SK-N-SH treated with all-trans-retinoic acid at 6 μM for 48 hours (cell line): ENCODE measurements at regions not wholly inside any gene's neighbourhood (a gene's known extent, or its start where the extent isn't known, plus 50 kb on each side); places are given as distances from the start of the nearest gene placed in this dataset.
"Not testable (repeated sequence)": the region's sequence is repeated elsewhere in the genome, so short reads cannot be mapped to it uniquely, and the experiment has no call there.

Source experiments
- ATAC-seq: fragments of 200-7000 bp; cut with Tn5 transposase; 3 replicates; pipeline ENCODE4 v1.9.1; 2020; ENCODE audit warnings: mild to moderate bottlenecking, moderate library complexity
- BACH2 ChIP-seq: fragments of 250-450 bp; sonication (Bioruptor Pico); IDR thresholded peaks from 2 replicates; pipeline ENCODE4 v1.9.0; 2021; ENCODE audit warnings: mild to moderate bottlenecking, borderline replicate concordance
- CSDC2 ChIP-seq: fragments of 250-450 bp; sonication (Bioruptor Pico); IDR thresholded peaks from 2 replicates; pipeline ENCODE4 v1.5.0; 2020; ENCODE audit warnings: mild to moderate bottlenecking, moderate library complexity
- GLIS3 ChIP-seq: fragments of 250-450 bp; sonication (Bioruptor Pico); IDR thresholded peaks from 2 replicates; pipeline ENCODE4 v1.5.0; 2020; ENCODE audit warnings: mild to moderate bottlenecking, moderate library complexity
- ISL1 ChIP-seq: fragments of 250-450 bp; sonication (Bioruptor Pico); IDR thresholded peaks from 2 replicates; pipeline ENCODE4 v2.1.2; 2022; ENCODE audit warnings: mild to moderate bottlenecking, moderate library complexity
- OSR1 ChIP-seq: fragments of 250-450 bp; sonication (Bioruptor Pico); IDR thresholded peaks from 2 replicates; pipeline ENCODE4 v1.8.0; 2022; ENCODE audit warnings: moderate library complexity, mild to moderate bottlenecking, inconsistent platforms
- POU6F1 ChIP-seq: fragments of 250-450 bp; sonication (Bioruptor Pico); IDR thresholded peaks from 2 replicates; pipeline ENCODE4 v1.8.0; 2021; ENCODE audit warnings: low read depth, mild to moderate bottlenecking, moderate library complexity, borderline replicate concordance
- PPARA ChIP-seq: fragments of 250-450 bp; sonication (Bioruptor Pico); IDR thresholded peaks from 2 replicates; pipeline ENCODE4 v1.5.0; 2020; ENCODE audit warnings: mild to moderate bottlenecking, borderline replicate concordance
- RARB ChIP-seq: fragments of 250-450 bp; sonication (Bioruptor Pico); IDR thresholded peaks from 2 replicates; pipeline ENCODE4 v1.8.0; 2021; ENCODE audit warnings: mild to moderate bottlenecking, moderate library complexity
- SNAI2 ChIP-seq: fragments of 250-450 bp; sonication (Bioruptor Pico); IDR thresholded peaks from 2 replicates; pipeline ENCODE4 v1.5.0; 2020; ENCODE audit warnings: mild to moderate bottlenecking, moderate library complexity
- TCF4 ChIP-seq: fragments of 250-450 bp; sonication (Bioruptor Pico); IDR thresholded peaks from 2 replicates; pipeline ENCODE4 v1.8.0; 2021; ENCODE audit warnings: mild to moderate bottlenecking, moderate library complexity, borderline replicate concordance
- TOX ChIP-seq: fragments of 250-450 bp; sonication (Bioruptor Pico); IDR thresholded peaks from 2 replicates; pipeline ENCODE4 v1.8.0; 2021; ENCODE audit warnings: mild to moderate bottlenecking, moderate library complexity, borderline replicate concordance
- ZC3H10 ChIP-seq: fragments of 250-450 bp; sonication (Bioruptor Pico); IDR thresholded peaks from 2 replicates; pipeline ENCODE4 v1.5.1; 2021; ENCODE audit warnings: mild to moderate bottlenecking, moderate library complexity
- ZFP3 ChIP-seq: fragments of 250-450 bp; sonication (Bioruptor Pico); IDR thresholded peaks from 2 replicates; pipeline ENCODE4 v1.5.0; 2020; ENCODE audit warnings: mild to moderate bottlenecking, moderate library complexity
- ZFP30 ChIP-seq: fragments of 450-650 bp; formaldehyde crosslinking; IDR thresholded peaks from 2 replicates; pipeline ENCODE4 v1.5.0; 2022; ENCODE audit warnings: mild to moderate bottlenecking, moderate library complexity
- ZNF565 ChIP-seq: fragments of 450-650 bp; formaldehyde crosslinking; conservative IDR thresholded peaks from 2 replicates; pipeline ENCODE4 v1.5.0; 2020; ENCODE audit warnings: low read depth, mild to moderate bottlenecking, moderate library complexity
- ZNF70 ChIP-seq: fragments of 450-650 bp; formaldehyde crosslinking; IDR thresholded peaks from 2 replicates; pipeline ENCODE4 v1.5.0; 2020; ENCODE audit warnings: mild to moderate bottlenecking, moderate library complexity
- TF ChIP-seq, protein P1 (sequence below): fragments of 250-450 bp; sonication (Bioruptor Pico); IDR thresholded peaks from 2 replicates; pipeline ENCODE4 v1.5.0; 2020; ENCODE audit warnings: mild to moderate bottlenecking, moderate library complexity
- TF ChIP-seq, protein P2 (sequence below): fragments of 250-450 bp; sonication (Bioruptor Pico); IDR thresholded peaks from 2 replicates; pipeline ENCODE4 v1.5.1; 2021; ENCODE audit warnings: mild to moderate bottlenecking, moderate library complexity
- TF ChIP-seq, protein P3 (sequence below): fragments of 250-450 bp; sonication (Bioruptor Pico); IDR thresholded peaks from 2 replicates; pipeline ENCODE4 v1.8.0; 2020; ENCODE audit warnings: mild to moderate bottlenecking, moderate library complexity, borderline replicate concordance
- TF ChIP-seq, protein P4 (sequence below): fragments of 250-450 bp; sonication (Bioruptor Pico); IDR thresholded peaks from 2 replicates; pipeline ENCODE4 v1.5.1; 2020; ENCODE audit warnings: low read depth, mild to moderate bottlenecking, moderate library complexity

GRCh38 chr4:133544097-133544496 lies 395.0 kb downstream of the PCDH10 start:
- ATAC-seq, result no peak
- TF ChIP-seq ISL1, result no peak
- TF ChIP-seq, protein P1, sequence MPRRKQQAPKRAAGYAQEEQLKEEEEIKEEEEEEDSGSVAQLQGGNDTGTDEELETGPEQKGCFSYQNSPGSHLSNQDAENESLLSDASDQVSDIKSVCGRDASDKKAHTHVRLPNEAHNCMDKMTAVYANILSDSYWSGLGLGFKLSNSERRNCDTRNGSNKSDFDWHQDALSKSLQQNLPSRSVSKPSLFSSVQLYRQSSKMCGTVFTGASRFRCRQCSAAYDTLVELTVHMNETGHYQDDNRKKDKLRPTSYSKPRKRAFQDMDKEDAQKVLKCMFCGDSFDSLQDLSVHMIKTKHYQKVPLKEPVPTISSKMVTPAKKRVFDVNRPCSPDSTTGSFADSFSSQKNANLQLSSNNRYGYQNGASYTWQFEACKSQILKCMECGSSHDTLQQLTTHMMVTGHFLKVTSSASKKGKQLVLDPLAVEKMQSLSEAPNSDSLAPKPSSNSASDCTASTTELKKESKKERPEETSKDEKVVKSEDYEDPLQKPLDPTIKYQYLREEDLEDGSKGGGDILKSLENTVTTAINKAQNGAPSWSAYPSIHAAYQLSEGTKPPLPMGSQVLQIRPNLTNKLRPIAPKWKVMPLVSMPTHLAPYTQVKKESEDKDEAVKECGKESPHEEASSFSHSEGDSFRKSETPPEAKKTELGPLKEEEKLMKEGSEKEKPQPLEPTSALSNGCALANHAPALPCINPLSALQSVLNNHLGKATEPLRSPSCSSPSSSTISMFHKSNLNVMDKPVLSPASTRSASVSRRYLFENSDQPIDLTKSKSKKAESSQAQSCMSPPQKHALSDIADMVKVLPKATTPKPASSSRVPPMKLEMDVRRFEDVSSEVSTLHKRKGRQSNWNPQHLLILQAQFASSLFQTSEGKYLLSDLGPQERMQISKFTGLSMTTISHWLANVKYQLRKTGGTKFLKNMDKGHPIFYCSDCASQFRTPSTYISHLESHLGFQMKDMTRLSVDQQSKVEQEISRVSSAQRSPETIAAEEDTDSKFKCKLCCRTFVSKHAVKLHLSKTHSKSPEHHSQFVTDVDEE (CRISPR knock-in tag), result no peak

DNA sequence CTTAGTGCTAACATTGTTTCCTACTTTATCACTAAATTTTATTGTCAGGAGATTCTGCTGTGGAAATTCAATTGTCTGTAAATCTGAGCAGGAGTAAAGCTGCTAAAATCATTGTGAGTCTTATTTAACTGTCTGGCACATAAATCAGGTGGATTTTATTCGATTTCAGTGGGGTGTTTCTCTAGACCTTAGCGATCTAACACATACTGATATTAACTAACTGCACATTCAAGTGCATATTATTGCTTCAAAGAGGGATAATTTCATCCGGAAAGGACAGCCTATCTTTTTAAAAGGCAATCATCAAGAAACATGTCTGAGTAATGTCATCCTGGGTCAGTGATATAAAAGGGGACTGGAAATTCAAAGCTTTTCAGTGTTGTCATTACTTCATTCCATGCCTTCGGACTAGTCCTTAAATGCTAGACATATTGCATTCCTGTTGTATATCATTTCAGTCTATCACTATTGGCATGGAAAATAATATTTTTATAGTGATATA lies 388.7 kb downstream of the PCDH10 start:
- ATAC-seq, result no peak
- no peak for TF ChIP-seq POU6F1
- no peak for TF ChIP-seq ZNF565 (CRISPR knock-in tag)
- TF ChIP-seq OSR1 (CRISPR knock-in tag), result no peak
- TF ChIP-seq, protein P2, sequence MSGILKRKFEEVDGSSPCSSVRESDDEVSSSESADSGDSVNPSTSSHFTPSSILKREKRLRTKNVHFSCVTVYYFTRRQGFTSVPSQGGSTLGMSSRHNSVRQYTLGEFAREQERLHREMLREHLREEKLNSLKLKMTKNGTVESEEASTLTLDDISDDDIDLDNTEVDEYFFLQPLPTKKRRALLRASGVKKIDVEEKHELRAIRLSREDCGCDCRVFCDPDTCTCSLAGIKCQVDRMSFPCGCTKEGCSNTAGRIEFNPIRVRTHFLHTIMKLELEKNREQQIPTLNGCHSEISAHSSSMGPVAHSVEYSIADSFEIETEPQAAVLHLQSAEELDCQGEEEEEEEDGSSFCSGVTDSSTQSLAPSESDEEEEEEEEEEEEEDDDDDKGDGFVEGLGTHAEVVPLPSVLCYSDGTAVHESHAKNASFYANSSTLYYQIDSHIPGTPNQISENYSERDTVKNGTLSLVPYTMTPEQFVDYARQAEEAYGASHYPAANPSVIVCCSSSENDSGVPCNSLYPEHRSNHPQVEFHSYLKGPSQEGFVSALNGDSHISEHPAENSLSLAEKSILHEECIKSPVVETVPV (CRISPR knock-in tag), result no peak
- no peak for TF ChIP-seq ZFP3 (CRISPR knock-in tag)
- no peak for TF ChIP-seq GLIS3 (CRISPR knock-in tag)
- no peak for TF ChIP-seq ZC3H10 (CRISPR knock-in tag)
- TF ChIP-seq RARB (CRISPR knock-in tag), result no peak
- no peak for TF ChIP-seq BACH2 (CRISPR knock-in tag)
- TF ChIP-seq, protein P3, sequence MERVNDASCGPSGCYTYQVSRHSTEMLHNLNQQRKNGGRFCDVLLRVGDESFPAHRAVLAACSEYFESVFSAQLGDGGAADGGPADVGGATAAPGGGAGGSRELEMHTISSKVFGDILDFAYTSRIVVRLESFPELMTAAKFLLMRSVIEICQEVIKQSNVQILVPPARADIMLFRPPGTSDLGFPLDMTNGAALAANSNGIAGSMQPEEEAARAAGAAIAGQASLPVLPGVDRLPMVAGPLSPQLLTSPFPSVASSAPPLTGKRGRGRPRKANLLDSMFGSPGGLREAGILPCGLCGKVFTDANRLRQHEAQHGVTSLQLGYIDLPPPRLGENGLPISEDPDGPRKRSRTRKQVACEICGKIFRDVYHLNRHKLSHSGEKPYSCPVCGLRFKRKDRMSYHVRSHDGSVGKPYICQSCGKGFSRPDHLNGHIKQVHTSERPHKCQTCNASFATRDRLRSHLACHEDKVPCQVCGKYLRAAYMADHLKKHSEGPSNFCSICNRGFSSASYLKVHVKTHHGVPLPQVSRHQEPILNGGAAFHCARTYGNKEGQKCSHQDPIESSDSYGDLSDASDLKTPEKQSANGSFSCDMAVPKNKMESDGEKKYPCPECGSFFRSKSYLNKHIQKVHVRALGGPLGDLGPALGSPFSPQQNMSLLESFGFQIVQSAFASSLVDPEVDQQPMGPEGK (CRISPR knock-in tag), result no peak
- TF ChIP-seq SNAI2 (CRISPR knock-in tag), result no peak
- no peak for TF ChIP-seq TCF4 (CRISPR knock-in tag)
- TF ChIP-seq, protein P1 (CRISPR knock-in tag), result no peak
- no peak for TF ChIP-seq ZFP30
- no peak for TF ChIP-seq CSDC2

GRCh38 chr4:133534224-133534623 lies 385.1 kb downstream of the PCDH10 start:
- not testable (repeated sequence) for ATAC-seq

- no peak for ATAC-seq
- TF ChIP-seq ZNF70 (CRISPR knock-in tag) (no peak), GLIS3 (CRISPR knock-in tag) (no peak), OSR1 (CRISPR knock-in tag) (no peak), PPARA (CRISPR knock-in tag) (no peak), CSDC2 (no peak), ZNF565 (CRISPR knock-in tag) (no peak), ZFP30 (no peak), RARB (CRISPR knock-in tag) (no peak), ISL1 (no peak), TOX (CRISPR knock-in tag) (no peak), BACH2 (CRISPR knock-in tag) (no peak)
- TF ChIP-seq, protein P2 (CRISPR knock-in tag), result no peak
- TF ChIP-seq, protein P4, sequence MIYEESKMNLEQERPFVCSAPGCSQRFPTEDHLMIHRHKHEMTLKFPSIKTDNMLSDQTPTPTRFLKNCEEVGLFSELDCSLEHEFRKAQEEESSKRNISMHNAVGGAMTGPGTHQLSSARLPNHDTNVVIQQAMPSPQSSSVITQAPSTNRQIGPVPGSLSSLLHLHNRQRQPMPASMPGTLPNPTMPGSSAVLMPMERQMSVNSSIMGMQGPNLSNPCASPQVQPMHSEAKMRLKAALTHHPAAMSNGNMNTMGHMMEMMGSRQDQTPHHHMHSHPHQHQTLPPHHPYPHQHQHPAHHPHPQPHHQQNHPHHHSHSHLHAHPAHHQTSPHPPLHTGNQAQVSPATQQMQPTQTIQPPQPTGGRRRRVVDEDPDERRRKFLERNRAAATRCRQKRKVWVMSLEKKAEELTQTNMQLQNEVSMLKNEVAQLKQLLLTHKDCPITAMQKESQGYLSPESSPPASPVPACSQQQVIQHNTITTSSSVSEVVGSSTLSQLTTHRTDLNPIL (CRISPR knock-in tag), result no peak
Observed at GRCh38 chr4:133524369-133524768, 375.3 kb downstream of the PCDH10 start.
